SK-N-SH (cell line): ENCODE measurements at regions not wholly inside any gene's neighbourhood (a gene's known extent, or its start where the extent isn't known, plus 50 kb on each side); places are given as distances from the start of the nearest gene placed in this dataset.

Experiments
- CTCF ChIA-PET: fragments of 300-600, 350-600 bp; formaldehyde crosslinking; extraction: SDS; loops from one replicate; lab custom pipeline; 2021; lab: Yijun Ruan, JAX
- POLR2A ChIA-PET: fragments of 350-600 bp; sonication (Branson Sonifier 250); formaldehyde crosslinking; extraction: SDS; loops from one replicate; lab custom pipeline; 2020; ENCODE audit warnings: antibody characterized with exemption, inconsistent platforms; lab: Yijun Ruan, JAX
- DNase-seq: peaks from one replicate; pipeline ENCODE4 v3.0.0; 2012
- H2AFZ ChIP-seq: fragments of 200-600 bp; sonication (generic); 2 replicates; pipeline ENCODE4 v1.8.1; 2016; ENCODE audit warnings: antibody characterized with exemption, mild to moderate bottlenecking, low read depth
- H3F3A ChIP-seq: fragments of 200-600 bp; sonication (generic); replicated peaks from 2 replicates; pipeline ENCODE3; 2016; ENCODE audit warnings: antibody characterized with exemption, mild to moderate bottlenecking; ENCODE audit not compliant: insufficient read depth
- H3K27ac ChIP-seq, 2 experiments: fragments of 200-500 bp in 1 of 2; fragments of 200-600 bp in 1 of 2; sonication (Bioruptor generic) in 1 of 2; sonication (generic), shearing (Covaris generic) in 1 of 2; 2 replicates each; pipeline versions ENCODE4 v1.5.1 to v1.6.1; 2014 to 2016; ENCODE audit warnings: low read depth in 2 of 2, inconsistent platforms in 1 of 2, low read length in 1 of 2, mild to moderate bottlenecking in 1 of 2, mixed read lengths in 1 of 2
- H3K27me3 ChIP-seq: fragments of 200-600 bp; sonication (generic), shearing (Covaris generic); 2 replicates; pipeline ENCODE4 v1.6.1; 2016; ENCODE audit warnings: mixed run types; ENCODE audit not compliant: insufficient read depth
- H3K36me3 ChIP-seq, 2 experiments: fragments of 200-500 bp in 1 of 2; fragments of 200-600 bp in 1 of 2; sonication (Bioruptor generic) in 1 of 2; sonication (generic) in 1 of 2; replicated peaks in 1 of 2; 2 replicates each; pipeline versions ENCODE3 to v1.5.1; 2014 to 2016; ENCODE audit warnings: low read length in 1 of 2, mild to moderate bottlenecking in 1 of 2; ENCODE audit not compliant: insufficient read depth in 2 of 2, control insufficient read depth in 1 of 2
- H3K4me1 ChIP-seq, 2 experiments: fragments of 200-500 bp in 1 of 2; fragments of 200-600 bp in 1 of 2; sonication (Bioruptor generic) in 1 of 2; sonication (generic), shearing (Covaris generic) in 1 of 2; 2 replicates each; pipeline versions ENCODE4 v1.5.1 to v1.6.1; 2014 to 2016; ENCODE audit warnings: low read depth in 1 of 2, low read length in 1 of 2, mixed run types in 1 of 2; ENCODE audit not compliant: insufficient read depth in 2 of 2, control insufficient read depth in 1 of 2
- H3K4me2 ChIP-seq: fragments of 200-600 bp; sonication (generic), shearing (Covaris generic); 2 replicates; pipeline ENCODE4 v1.6.1; 2017; ENCODE audit warnings: mixed run types
- H3K4me3 ChIP-seq, 2 experiments: fragments of 200-500 bp in 1 of 2; fragments of 200-600 bp in 1 of 2; sonication (Bioruptor generic) in 1 of 2; sonication (generic), shearing (Covaris generic) in 1 of 2; 2 replicates each; pipeline versions ENCODE4 v1.5.1 to v1.8.1; 2014 to 2016; ENCODE audit warnings: low read depth in 2 of 2, inconsistent platforms in 1 of 2, low read length in 1 of 2, mild to moderate bottlenecking in 1 of 2, mixed read lengths in 1 of 2, moderate library complexity in 1 of 2
- H3K79me2 ChIP-seq: fragments of 200-600 bp; sonication (generic); 2 replicates; pipeline ENCODE4 v1.8.1; 2017; ENCODE audit warnings: mild to moderate bottlenecking; ENCODE audit not compliant: insufficient read depth
- H3K9ac ChIP-seq: fragments of 200-600 bp; sonication (generic); 2 replicates; pipeline ENCODE4 v1.6.1; 2017; ENCODE audit warnings: mixed run types
- H3K9me2 ChIP-seq: fragments of 200-600 bp; sonication (generic); 2 replicates; pipeline ENCODE4 v1.6.1; 2017; ENCODE audit warnings: mixed run types
- H3K9me3 ChIP-seq: fragments of 200-600 bp; sonication (generic); 2 replicates; pipeline ENCODE4 v1.6.1; 2017; ENCODE audit warnings: mixed run types, mild to moderate bottlenecking, moderate library complexity
- H4K20me1 ChIP-seq: fragments of 200-600 bp; sonication (generic); 2 replicates; pipeline ENCODE4 v1.6.1; 2017; ENCODE audit warnings: mild to moderate bottlenecking, mixed run types; ENCODE audit not compliant: insufficient read depth
- CHD2 ChIP-seq: fragments of 150-350 bp; IDR thresholded peaks from 2 replicates; pipeline ENCODE4 v1.6.1; 2018; ENCODE audit warnings: low read length; ENCODE audit not compliant: partially characterized antibody
- ELF1 ChIP-seq: IDR thresholded peaks from 2 replicates; pipeline ENCODE4 v1.4.0; 2012
- EZH2phosphoT487 ChIP-seq: fragments of 200-600 bp; sonication (generic); IDR thresholded peaks from 2 replicates; pipeline ENCODE4 v1.6.1; 2017; ENCODE audit warnings: low read depth, mixed run types, mild to moderate bottlenecking, antibody characterized with exemption, moderate library complexity, borderline replicate concordance
- FOXM1 ChIP-seq: IDR thresholded peaks from 2 replicates; pipeline ENCODE4 v1.4.0; 2012; ENCODE audit warnings: low read depth, mild to moderate bottlenecking
- GABPA ChIP-seq: IDR thresholded peaks from 2 replicates; pipeline ENCODE4 v1.4.0; 2012; ENCODE audit warnings: low read depth, mild to moderate bottlenecking
- JUND ChIP-seq: IDR thresholded peaks from 2 replicates; pipeline ENCODE4 v1.4.0; 2012
- MXI1 ChIP-seq: IDR thresholded peaks from 2 replicates; pipeline ENCODE4 v1.6.1; 2012; ENCODE audit warnings: mild to moderate bottlenecking, low read depth, low read length, improper control_type of control experiment
- NFIC ChIP-seq: IDR thresholded peaks from 2 replicates; pipeline ENCODE4 v1.4.0; 2012; ENCODE audit warnings: borderline replicate concordance
- PBX3 ChIP-seq: IDR thresholded peaks from 2 replicates; pipeline ENCODE4; 2012
- RAD21 ChIP-seq: IDR thresholded peaks from 2 replicates; pipeline ENCODE4 v1.6.1; 2012; ENCODE audit warnings: mild to moderate bottlenecking, low read length
- RCOR1 ChIP-seq: fragments of 150-350 bp; IDR thresholded peaks from 2 replicates; pipeline ENCODE4 v1.6.1; 2017; ENCODE audit warnings: antibody characterized with exemption, low read length
- RXRA ChIP-seq: IDR thresholded peaks from 2 replicates; pipeline ENCODE4 v1.4.0; 2012; ENCODE audit warnings: low read depth, mild to moderate bottlenecking, borderline replicate concordance
- SIN3A ChIP-seq: IDR thresholded peaks from 2 replicates; pipeline ENCODE4 v1.6.1; 2012; ENCODE audit warnings: low read depth, mild to moderate bottlenecking, low read length, moderate library complexity, borderline replicate concordance
- TAF1 ChIP-seq: IDR thresholded peaks from 2 replicates; pipeline ENCODE4 v1.6.1; 2012; ENCODE audit warnings: low read depth, mild to moderate bottlenecking, low read length, moderate library complexity, borderline replicate concordance
- TCF12 ChIP-seq: IDR thresholded peaks from 2 replicates; pipeline ENCODE4 v1.4.0; 2012
- TEAD4 ChIP-seq: IDR thresholded peaks from 2 replicates; pipeline ENCODE4 v1.4.0; 2012; ENCODE audit warnings: mild to moderate bottlenecking, borderline replicate concordance; ENCODE audit not compliant: insufficient read depth
- YY1 ChIP-seq: IDR thresholded peaks from 2 replicates; pipeline ENCODE4 v1.4.0; 2012; ENCODE audit warnings: low read depth, mild to moderate bottlenecking
- TF ChIP-seq, protein P1 (sequence below): IDR thresholded peaks from 2 replicates; pipeline ENCODE4 v1.4.0; 2012; ENCODE audit warnings: low read depth, borderline replicate concordance
- TF ChIP-seq, protein P2 (sequence below): fragments of 150-350 bp; IDR thresholded peaks from 2 replicates; pipeline ENCODE4 v1.6.1; 2016; ENCODE audit warnings: mild to moderate bottlenecking, low read depth, low read length

GRCh38 chr11:37687130-37687529 lies 1089.1 kb upstream of the RAG2 start:
- Histone ChIP-seq H3K4me1 (no peaks in the 10 kb centered on the region; a peak in 1 of 4 replicates), H3K4me2 (no peak overlapping the region), H3K9ac (no peak overlapping the region), H4K20me1 (no peaks in the 10 kb centered on the region), H3K27me3 (no peaks in the 10 kb centered on the region), H2AFZ (no peak overlapping the region), H3F3A (no peaks in the 10 kb centered on the region), H3K79me2 (no peaks in the 10 kb centered on the region), H3K9me2 (no peaks in the 10 kb centered on the region)
- DNase-seq, result no peak
- POLR2A ChIA-PET, result no interaction called here
- TF ChIP-seq YY1 (no peak), TAF1 (no peak), SIN3A (no peak), TEAD4 (no peak), RCOR1 (no peak), TCF12 (no peak), ELF1 (no peak), GABPA (no peak), NFIC (no peak), CHD2 (no peak), MXI1 (no peak), JUND (no peak), FOXM1 (no peak), RAD21 (no peak)
- TF ChIP-seq, protein P1, sequence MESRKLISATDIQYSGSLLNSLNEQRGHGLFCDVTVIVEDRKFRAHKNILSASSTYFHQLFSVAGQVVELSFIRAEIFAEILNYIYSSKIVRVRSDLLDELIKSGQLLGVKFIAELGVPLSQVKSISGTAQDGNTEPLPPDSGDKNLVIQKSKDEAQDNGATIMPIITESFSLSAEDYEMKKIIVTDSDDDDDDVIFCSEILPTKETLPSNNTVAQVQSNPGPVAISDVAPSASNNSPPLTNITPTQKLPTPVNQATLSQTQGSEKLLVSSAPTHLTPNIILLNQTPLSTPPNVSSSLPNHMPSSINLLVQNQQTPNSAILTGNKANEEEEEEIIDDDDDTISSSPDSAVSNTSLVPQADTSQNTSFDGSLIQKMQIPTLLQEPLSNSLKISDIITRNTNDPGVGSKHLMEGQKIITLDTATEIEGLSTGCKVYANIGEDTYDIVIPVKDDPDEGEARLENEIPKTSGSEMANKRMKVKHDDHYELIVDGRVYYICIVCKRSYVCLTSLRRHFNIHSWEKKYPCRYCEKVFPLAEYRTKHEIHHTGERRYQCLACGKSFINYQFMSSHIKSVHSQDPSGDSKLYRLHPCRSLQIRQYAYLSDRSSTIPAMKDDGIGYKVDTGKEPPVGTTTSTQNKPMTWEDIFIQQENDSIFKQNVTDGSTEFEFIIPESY, result no peak
- TF ChIP-seq, all 33 proteins: peak for 0
- CTCF ChIA-PET, result interaction anchor here (0.5 kb wide), 1 partner anchor 984 kb away, joined by 3 read pairs; no protein-coding TSS in a partner anchor
- Histone ChIP-seq H3K9me3 (no peaks in the 10 kb centered on the region), H3K36me3 (no peaks in the 10 kb centered on the region), H3K4me3 (no peak overlapping the region), H3K27ac (no peak overlapping the region)

GRCh38 chr11:37671321-37671720 lies 1073.3 kb upstream of the RAG2 start:
- CTCF ChIA-PET, result no interaction called here
- no peaks in the 10 kb centered on the region for H3K4me1 ChIP-seq
- no peaks in the 10 kb centered on the region for H3K9me2 ChIP-seq
- no peaks in the 10 kb centered on the region for H3K79me2 ChIP-seq
- no peak overlapping the region for H3K4me2 ChIP-seq
- H3K27ac ChIP-seq, result no peak overlapping the region; a peak in 1 of 4 replicates
- no peak overlapping the region for H3K4me3 ChIP-seq
- no peaks in the 10 kb centered on the region for H3K27me3 ChIP-seq
- no peak overlapping the region for H2AFZ ChIP-seq
- POLR2A ChIA-PET, result no interaction called here
- no peaks in the 10 kb centered on the region for H3K9me3 ChIP-seq
- H3K36me3 ChIP-seq, result peaks cover 0 to 4% of the 10 kb centered on the region in 2 experiments
- no peak overlapping the region for H3K9ac ChIP-seq
- no peak for TF ChIP-seq NFIC
- TF ChIP-seq FOXM1, result no peak
- no peak for TF ChIP-seq RAD21
- TF ChIP-seq, protein P2, sequence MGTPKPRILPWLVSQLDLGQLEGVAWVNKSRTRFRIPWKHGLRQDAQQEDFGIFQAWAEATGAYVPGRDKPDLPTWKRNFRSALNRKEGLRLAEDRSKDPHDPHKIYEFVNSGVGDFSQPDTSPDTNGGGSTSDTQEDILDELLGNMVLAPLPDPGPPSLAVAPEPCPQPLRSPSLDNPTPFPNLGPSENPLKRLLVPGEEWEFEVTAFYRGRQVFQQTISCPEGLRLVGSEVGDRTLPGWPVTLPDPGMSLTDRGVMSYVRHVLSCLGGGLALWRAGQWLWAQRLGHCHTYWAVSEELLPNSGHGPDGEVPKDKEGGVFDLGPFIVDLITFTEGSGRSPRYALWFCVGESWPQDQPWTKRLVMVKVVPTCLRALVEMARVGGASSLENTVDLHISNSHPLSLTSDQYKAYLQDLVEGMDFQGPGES, result no peak
- TF ChIP-seq, protein P1, result no peak
- no peak for TF ChIP-seq TEAD4
- no peak for TF ChIP-seq YY1
- TF ChIP-seq PBX3, result no peak
- no peak for TF ChIP-seq RCOR1
- TF ChIP-seq RXRA, result no peak
- no peak for TF ChIP-seq MXI1
- TF ChIP-seq EZH2phosphoT487, result no peak
- H3F3A ChIP-seq, result peaks cover 3% of the 10 kb centered on the region
- DNase-seq, result no peak
- H4K20me1 ChIP-seq, result no peaks in the 10 kb centered on the region
